ENCODE measurements at regions not wholly inside any gene's neighbourhood (a gene's known extent, or its start where the extent isn't known, plus 50 kb on each side); places are given as distances from the start of the nearest gene placed in this dataset.

DNA sequence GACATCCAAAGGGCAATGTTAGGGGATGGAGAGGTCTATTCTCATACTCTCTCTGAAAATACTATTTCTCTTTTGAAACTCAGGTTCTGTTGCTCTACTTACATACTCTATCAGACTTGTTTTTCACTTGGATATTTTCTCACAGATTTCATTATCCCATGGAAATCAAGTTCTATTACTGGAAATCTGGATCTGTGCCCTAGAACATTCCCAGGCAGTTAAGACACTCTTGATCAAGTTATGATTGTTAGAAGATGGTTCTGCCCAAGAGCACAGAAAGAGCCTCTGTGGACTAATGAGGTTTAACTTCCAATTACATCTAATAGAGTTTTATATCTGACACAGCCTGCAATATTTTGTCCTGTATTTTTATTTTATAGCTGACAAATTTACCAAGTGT is 591.0 kb upstream of the ATP2B1 start:
- TF ChIP-seq, protein P1, sequence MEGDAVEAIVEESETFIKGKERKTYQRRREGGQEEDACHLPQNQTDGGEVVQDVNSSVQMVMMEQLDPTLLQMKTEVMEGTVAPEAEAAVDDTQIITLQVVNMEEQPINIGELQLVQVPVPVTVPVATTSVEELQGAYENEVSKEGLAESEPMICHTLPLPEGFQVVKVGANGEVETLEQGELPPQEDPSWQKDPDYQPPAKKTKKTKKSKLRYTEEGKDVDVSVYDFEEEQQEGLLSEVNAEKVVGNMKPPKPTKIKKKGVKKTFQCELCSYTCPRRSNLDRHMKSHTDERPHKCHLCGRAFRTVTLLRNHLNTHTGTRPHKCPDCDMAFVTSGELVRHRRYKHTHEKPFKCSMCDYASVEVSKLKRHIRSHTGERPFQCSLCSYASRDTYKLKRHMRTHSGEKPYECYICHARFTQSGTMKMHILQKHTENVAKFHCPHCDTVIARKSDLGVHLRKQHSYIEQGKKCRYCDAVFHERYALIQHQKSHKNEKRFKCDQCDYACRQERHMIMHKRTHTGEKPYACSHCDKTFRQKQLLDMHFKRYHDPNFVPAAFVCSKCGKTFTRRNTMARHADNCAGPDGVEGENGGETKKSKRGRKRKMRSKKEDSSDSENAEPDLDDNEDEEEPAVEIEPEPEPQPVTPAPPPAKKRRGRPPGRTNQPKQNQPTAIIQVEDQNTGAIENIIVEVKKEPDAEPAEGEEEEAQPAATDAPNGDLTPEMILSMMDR (conservative IDR thresholded peaks at IDR 0.05 in 1 of 2, IDR thresholded peaks at IDR 0.05 in 1 of 2; ENCODE audit: extremely low read depth in 1 of 2, insufficient read depth in 1 of 2, low read depth in 1 of 2, low read length in 2 of 2) = no peak
- no peak for TF ChIP-seq EZH2 (IDR thresholded peaks at IDR 0.05; ENCODE audit: borderline replicate concordance, low read length)
